OCI-LY7 (cell line): ENCODE measurements at regions not wholly inside any gene's neighbourhood (a gene's known extent, or its start where the extent isn't known, plus 50 kb on each side); places are given as distances from the start of the nearest gene placed in this dataset.

ENCODE experiments used
- CTCF ChIP-seq: fragments of 200-600 bp; sonication (generic); conservative IDR thresholded peaks from 2 replicates; pipeline ENCODE4 v1.5.1; 2014; ENCODE audit warnings: mild to moderate bottlenecking, antibody characterized with exemption, low read length, moderate library complexity, mixed read lengths
- EZH2phosphoT487 ChIP-seq: fragments of 200-600 bp; sonication (generic); IDR thresholded peaks from 2 replicates; pipeline ENCODE4 v1.6.1; 2018; ENCODE audit warnings: low read depth, borderline replicate concordance, mild to moderate bottlenecking, mixed run types, antibody characterized with exemption, low read length, moderate library complexity, mixed read lengths

GRCh38 chr9:119043996-119044395 is 325.2 kb downstream of the BRINP1 start:
- no peak for TF ChIP-seq CTCF
- TF ChIP-seq EZH2phosphoT487, result no peak
